Glomerular visceral epithelial cell (primary cell): ENCODE measurements at regions not wholly inside any gene's neighbourhood (a gene's known extent, or its start where the extent isn't known, plus 50 kb on each side); places are given as distances from the start of the nearest gene placed in this dataset.

ENCODE experiments used
- DNase-seq: peaks from one replicate; pipeline ENCODE4 v3.0.0-alpha.2; 2016; ENCODE audit errors: extremely low spot score

DNA sequence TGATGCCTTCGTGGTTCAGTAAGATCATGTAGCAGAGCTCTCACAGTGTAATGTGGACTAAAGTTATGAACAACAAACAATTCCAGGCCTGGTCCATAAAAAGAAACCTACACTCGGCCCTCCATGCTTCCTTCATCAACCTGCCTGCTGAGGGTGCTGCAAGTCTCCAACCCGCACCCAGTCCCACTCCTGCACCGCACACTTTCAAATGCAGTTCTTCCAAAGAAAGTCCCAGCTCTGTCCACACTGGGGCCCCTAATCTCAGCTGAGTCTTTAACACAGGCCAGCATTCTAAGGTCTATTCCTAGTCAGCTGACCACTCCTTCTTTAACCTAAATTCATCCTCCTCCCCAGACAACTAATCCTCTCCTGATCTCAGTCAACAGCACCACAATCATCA is 71.5 kb upstream of the NR5A2 start:
- no peak for DNase-seq

DNA sequence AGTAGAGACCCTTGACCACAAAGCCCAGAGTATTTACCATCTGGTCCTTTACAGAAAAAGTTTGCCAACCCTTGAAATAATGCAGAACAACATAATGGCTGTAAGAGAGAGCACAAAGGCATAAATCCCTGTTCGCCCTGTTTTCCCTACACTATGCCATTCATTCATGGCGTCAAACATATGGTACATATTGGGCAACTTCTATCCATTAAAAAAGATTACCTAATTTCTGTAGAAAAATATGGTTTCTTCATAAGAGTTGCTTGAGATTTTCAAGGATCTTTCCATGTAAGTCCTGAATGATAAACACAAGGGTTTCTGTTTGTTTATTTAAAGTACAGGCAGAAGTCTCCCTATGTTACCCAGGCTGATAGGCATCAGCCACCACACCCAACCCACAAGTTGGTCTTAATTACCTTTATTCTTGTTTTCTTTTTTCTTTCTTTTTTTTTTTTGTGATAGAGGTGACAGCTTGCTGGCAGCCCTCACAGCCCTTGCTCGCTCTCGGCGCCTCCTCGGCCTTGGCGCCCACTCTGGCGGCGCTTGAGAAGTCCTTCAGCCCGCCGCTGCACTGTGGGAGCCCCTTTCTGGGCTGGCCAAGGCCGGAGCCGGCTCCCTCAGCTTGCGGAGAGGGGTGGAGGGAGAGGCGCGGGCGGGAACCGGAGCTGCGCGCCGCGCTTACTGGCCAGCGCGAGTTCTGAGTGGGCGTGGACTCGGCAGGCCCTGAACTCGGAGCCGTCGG is 68.3 kb upstream of the NR5A2 start:
- no peak for DNase-seq

DNA sequence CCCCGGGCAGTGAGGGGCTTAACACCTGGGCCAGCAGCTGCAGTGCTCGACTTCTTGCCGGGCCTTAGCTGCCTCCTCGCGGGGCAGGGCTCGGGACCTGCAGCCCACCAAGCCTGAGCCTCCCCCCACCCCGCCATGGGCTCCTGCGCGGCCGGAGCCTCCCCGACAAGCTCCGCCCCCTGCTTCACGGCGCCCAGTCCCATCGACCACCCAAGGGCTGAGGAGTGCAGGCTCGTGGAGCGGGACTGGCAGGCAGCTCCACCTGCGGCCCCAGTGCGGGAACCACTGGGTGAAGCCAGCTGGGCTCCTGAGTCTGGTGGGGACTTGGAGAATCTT is 67.8 kb upstream of the NR5A2 start:
- DNase-seq, result no peak

DNA sequence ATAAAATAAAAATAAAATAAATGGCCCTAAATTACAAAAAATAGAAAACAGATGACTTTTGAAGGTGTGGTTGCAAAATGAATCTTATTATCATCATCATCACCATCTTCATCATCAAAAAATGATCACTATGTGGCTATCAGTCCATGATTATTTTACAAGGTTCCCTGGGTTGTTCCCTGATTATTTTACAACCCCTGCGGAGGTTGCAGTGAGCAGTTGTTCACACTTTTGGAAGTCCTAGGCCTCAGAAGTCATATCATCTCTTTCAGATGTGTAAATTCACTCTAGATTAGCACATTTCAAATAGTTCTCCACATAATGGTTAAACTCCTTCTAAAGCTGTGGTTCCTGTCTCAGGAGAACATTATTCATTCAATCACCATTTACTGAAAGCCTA is 57.4 kb upstream of the NR5A2 start:
- DNase-seq, result no peak

DNA sequence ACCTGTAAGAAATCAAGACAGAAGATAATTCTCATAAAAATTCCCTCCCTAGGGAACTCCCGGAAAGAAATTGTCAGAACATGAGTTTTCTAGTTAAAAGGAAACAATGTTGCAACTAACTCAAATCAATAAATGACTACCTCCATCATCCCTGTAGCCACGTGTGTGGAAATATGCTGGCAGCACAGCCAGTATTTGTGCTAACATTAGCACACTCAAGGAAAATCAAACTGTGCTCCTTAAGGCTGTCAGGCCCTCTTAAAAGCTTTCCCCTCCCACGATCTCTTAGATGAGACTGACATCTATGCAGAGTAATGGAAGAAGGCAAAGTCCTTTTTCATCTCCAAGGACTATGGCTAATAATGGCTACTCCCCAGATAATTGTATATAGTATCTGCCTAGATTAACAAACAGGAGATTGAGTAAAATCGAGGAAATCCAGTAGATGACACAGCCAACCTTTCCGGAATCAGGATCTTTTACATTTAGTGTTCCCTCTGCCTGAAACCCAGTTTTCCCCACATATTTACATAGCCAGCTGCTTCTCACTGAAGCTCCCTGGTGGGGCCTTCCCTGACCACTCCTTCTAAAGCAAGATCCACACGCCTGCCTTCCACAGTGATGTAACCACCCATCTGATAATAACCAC is 50.9 kb upstream of the NR5A2 start:
- DNase-seq, result no peak
